ENCODE measurements at regions not wholly inside any gene's neighbourhood (a gene's known extent, or its start where the extent isn't known, plus 50 kb on each side); places are given as distances from the start of the nearest gene placed in this dataset.

DNA sequence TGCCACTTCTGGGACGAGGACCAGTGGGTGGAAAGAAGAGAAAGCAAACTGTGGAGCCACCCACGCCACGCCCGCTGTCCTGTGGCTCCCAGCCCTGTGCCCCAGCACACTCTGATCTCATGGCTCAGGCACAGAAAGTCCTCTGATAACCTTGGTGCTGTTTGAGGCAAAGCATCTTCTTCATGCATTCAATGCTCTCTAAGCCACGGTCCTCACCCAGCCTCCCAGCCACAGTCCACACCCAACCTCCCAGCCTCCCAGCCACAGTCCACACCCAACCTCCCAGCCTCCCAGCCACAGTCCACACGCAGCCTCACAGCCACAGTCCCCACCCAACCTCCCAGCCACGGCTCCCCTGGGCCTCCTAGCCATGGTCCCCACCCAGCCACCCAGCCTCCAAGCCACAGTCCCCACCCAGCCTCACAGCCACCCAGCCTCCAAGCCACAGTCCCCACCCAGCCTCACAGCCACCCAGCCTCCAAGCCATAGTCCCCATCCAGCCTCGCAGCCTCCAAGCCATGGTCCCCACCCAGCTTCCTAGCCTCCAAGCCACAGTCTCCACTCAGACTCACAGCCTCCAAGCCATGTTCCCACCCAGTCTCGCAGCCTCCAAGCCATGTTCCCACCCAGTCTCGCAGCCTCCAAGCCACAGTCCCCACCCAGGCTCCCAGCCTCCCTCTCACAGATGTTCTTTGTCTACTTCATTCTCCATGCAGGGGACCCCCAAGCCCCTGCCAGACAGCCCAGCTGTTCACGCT, 74.9 kb downstream of the SOX1 start:
- TF ChIP-seq EZH2 (IDR thresholded peaks at IDR 0.05; ENCODE audit: insufficient read depth, poor library complexity, severe bottlenecking) = no peak
- TF ChIP-seq EZH2phosphoT487 (IDR thresholded peaks at IDR 0.05; ENCODE audit: insufficient read depth, low read depth) = no peak
